Testis (tissue), 2 donors: ENCODE measurements at regions not wholly inside any gene's neighbourhood (a gene's known extent, or its start where the extent isn't known, plus 50 kb on each side); places are given as distances from the start of the nearest gene placed in this dataset.

ENCODE experiments used
- DNase-seq: peaks from one replicate; pipeline ENCODE4 v3.0.0-alpha.2; 2019
- H3K27ac ChIP-seq, 2 donors: fragments of 200-600 bp; sonication (generic); one replicate each; pipeline ENCODE4 v1.5.1; 2019
- H3K27me3 ChIP-seq: fragments of 200-600 bp; sonication (generic); one replicate; pipeline ENCODE4 v1.5.1; 2019
- H3K36me3 ChIP-seq: fragments of 200-600 bp; sonication (generic); one replicate; pipeline ENCODE4 v1.5.1; 2017; ENCODE audit warnings: low read depth; ENCODE audit errors: missing control alignments
- H3K4me1 ChIP-seq: fragments of 200-600 bp; sonication (generic); one replicate; pipeline ENCODE4 v1.5.1; 2019
- H3K4me3 ChIP-seq, 2 donors: fragments of 200-600 bp; sonication (generic); one replicate each; pipeline ENCODE4 v1.5.1; 2017 to 2019
- H3K9me3 ChIP-seq: fragments of 200-600 bp; sonication (generic); one replicate; pipeline ENCODE4 v1.5.1; 2017
- POLR2A ChIP-seq: fragments of 450-650 bp; IDR thresholded peaks from one replicate; pipeline ENCODE4 v1.6.1; 2017; ENCODE audit warnings: antibody characterized with exemption, mild to moderate bottlenecking, moderate library complexity
- WGBS, 2 donors: methylation state at CpG; one replicate each; pipeline ENCODE4 v1.1.5; 2018; 5-methylcytosine and 5-hydroxymethylcytosine counted together
- intact Hi-C: fragments of 100-400 bp; cut with DNase I; formaldehyde crosslinking; loops from one replicate; pipeline ENCODE4 v1.15.1; 2023; ENCODE audit warnings: low total_unique reads
- TF ChIP-seq, protein P1 (sequence below), 3 experiments: fragments of 450-650 bp in 2 of 3; fragments of 200-600 bp in 1 of 3; sonication (generic) in 1 of 3; IDR thresholded peaks; one replicate each; pipeline ENCODE4 v1.5.1; 2016 to 2019; ENCODE audit warnings: antibody characterized with exemption in 3 of 3, mild to moderate bottlenecking in 2 of 3, moderate library complexity in 1 of 3

DNA sequence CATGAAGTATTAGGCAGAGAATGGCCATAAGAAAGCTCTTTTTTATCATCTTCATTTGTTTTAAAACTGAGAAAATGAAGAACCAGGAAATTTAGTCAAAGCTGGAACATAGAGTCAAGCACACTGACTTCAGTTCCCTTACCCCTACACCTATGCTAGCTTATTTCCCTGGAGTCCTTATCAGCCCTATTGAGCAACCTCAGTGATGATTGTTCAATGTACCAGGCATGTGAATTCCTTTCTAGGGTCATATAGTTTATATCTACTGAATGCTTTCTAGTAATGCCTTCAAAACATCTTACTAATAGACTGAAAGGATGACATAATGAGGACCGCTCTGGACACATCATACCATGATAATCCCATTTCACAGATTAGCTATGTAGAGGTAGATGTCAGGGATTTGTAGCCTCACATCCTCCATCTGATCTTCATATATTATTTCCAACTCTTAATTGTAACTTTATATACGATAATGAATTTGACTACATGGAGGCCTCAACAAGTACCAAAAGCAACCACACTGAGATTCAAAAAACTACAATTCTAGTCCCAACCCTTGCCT lies 460.4 kb upstream of the DYNLRB2 start:
- TF ChIP-seq POLR2A, result no peak
- TF ChIP-seq, protein P1, sequence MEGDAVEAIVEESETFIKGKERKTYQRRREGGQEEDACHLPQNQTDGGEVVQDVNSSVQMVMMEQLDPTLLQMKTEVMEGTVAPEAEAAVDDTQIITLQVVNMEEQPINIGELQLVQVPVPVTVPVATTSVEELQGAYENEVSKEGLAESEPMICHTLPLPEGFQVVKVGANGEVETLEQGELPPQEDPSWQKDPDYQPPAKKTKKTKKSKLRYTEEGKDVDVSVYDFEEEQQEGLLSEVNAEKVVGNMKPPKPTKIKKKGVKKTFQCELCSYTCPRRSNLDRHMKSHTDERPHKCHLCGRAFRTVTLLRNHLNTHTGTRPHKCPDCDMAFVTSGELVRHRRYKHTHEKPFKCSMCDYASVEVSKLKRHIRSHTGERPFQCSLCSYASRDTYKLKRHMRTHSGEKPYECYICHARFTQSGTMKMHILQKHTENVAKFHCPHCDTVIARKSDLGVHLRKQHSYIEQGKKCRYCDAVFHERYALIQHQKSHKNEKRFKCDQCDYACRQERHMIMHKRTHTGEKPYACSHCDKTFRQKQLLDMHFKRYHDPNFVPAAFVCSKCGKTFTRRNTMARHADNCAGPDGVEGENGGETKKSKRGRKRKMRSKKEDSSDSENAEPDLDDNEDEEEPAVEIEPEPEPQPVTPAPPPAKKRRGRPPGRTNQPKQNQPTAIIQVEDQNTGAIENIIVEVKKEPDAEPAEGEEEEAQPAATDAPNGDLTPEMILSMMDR (IDR thresholded peaks at IDR 0.05), result no peak
- H3K4me1 ChIP-seq, result no peaks in the 10 kb centered on the region
- H3K27ac ChIP-seq, result no peak overlapping the region
- no peaks in the 10 kb centered on the region for H3K9me3 ChIP-seq
- no peak for DNase-seq
- H3K36me3 ChIP-seq, result no peaks in the 10 kb centered on the region
- intact Hi-C loops, result no loop called here
- no peak overlapping the region for H3K4me3 ChIP-seq
- no peaks in the 10 kb centered on the region for H3K27me3 ChIP-seq
- 97 to 100% methylated on average over 2 of the region's 2 CpGs for WGBS, 2 donors

DNA sequence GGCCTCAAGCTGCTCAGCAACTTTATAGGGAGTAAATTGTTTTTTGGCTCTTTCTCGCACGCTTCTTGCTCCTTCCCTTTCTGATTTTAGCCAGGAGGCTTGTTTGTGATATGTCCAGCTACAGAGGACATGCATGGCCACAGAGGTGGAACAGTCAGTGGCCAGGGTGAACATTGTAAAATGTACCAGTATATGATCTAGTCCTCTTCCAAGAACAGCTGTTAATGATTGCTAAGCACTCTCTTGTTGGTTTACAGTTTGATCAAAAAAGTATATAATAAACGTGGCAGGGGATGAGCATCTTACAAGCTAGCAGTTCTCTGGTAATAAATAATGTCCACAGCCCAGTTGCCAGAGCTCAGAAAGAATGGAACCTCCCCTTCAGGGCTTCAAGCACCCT lies 461.7 kb upstream of the DYNLRB2 start:
- Histone ChIP-seq H3K4me1 (no peaks in the 10 kb centered on the region), H3K27me3 (no peaks in the 10 kb centered on the region), H3K4me3 (no peak overlapping the region), H3K27ac (no peak overlapping the region), H3K36me3 (no peaks in the 10 kb centered on the region), H3K9me3 (no peaks in the 10 kb centered on the region)
- DNase-seq, result no peak
- 69 to 79% methylated on average over 3 of the region's 3 CpGs for WGBS, 2 donors
- no peak for TF ChIP-seq POLR2A
- TF ChIP-seq, protein P1 (IDR thresholded peaks at IDR 0.05), result no peak
- intact Hi-C loops, result no loop called here

DNA sequence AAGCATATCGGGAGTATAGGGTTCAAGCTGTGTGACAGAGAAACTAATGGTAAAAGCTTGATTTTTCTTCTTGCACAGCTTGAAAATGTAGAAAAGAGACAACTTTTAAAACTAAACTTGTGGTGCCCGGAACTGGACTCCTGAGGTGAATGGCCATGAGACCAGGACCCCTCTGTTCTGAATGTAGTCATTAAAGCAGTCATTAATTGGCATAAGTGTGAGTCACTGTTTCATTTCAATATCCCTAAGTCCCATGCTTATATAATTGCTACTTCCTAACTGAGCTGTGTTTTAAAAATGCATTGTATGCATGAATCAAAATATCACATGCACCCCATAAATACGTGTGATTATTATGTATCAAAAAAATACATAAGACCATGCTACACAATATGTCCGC lies 463.1 kb upstream of the DYNLRB2 start:
- Histone ChIP-seq H3K27ac (no peak overlapping the region), H3K4me3 (no peak overlapping the region), H3K9me3 (no peaks in the 10 kb centered on the region), H3K36me3 (no peaks in the 10 kb centered on the region), H3K27me3 (no peaks in the 10 kb centered on the region), H3K4me1 (no peaks in the 10 kb centered on the region)
- TF ChIP-seq POLR2A, result no peak
- TF ChIP-seq, protein P1 (IDR thresholded peaks at IDR 0.05), result no peak
- WGBS, 2 donors, result 70 to 71% methylated on average over 4 of the region's 4 CpGs
- no peak for DNase-seq
- intact Hi-C loops, result no loop called here

DNA sequence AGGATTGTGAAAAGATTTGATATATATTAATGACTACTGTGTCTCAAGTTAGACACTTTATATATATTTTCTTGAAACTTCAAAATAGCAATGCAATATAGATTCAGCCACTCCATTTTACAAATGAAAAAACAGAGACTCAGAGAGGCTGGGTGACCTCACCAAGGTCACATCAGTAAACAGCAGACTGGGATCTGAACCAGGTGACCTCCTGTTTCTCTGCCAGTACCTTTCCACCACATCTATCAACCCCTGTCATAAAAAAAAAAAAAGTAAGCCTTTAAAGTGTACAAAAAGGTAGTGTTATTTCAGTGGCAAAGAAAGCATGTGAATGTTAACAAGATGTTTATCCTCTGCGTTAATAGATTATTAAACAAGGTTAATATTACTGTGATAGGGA lies 466.5 kb upstream of the DYNLRB2 start:
- Histone ChIP-seq H3K27me3 (no peaks in the 10 kb centered on the region), H3K4me1 (no peaks in the 10 kb centered on the region), H3K4me3 (no peak overlapping the region), H3K36me3 (no peaks in the 10 kb centered on the region), H3K9me3 (no peaks in the 10 kb centered on the region), H3K27ac (no peak overlapping the region)
- intact Hi-C loops, result no loop called here
- DNase-seq, result no peak
- 85 to 96% methylated on average over 1 of the region's 1 CpG for WGBS, 2 donors
- TF ChIP-seq POLR2A, result no peak
- TF ChIP-seq, protein P1 (IDR thresholded peaks at IDR 0.05), result no peak

DNA sequence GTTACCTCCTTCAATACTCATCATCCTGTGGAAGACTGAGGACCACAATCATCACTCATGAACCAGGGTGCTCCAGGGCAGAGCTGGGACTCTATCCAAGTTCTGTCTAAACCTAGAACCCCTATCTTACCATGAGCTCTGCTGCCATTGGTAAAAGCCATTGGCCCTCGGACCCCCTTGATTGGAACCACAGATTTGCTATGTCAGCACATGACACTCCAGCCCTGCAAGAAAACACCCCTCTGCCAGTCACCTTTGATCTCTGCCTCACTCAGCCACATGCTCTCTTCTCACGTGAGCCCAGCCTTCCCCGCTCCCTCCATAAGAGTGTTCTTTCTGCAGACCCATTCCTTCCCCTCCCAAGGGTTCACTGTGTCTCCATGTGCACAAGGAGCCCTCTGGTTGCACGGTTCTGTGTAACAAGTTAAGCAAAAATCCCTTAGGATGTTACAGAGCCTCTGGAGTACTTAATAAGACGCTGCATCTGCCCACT lies 468.8 kb upstream of the DYNLRB2 start:
- no peak for TF ChIP-seq POLR2A
- TF ChIP-seq, protein P1 (IDR thresholded peaks at IDR 0.05), result no peak
- Histone ChIP-seq H3K36me3 (no peaks in the 10 kb centered on the region), H3K4me3 (no peak overlapping the region), H3K27me3 (no peaks in the 10 kb centered on the region), H3K27ac (no peak overlapping the region), H3K4me1 (no peaks in the 10 kb centered on the region), H3K9me3 (no peaks in the 10 kb centered on the region)
- WGBS, 2 donors, result 61 to 73% methylated on average over 5 of the region's 5 CpGs
- intact Hi-C loops, result no loop called here
- no peak for DNase-seq
